ENCODE measurements at regions not wholly inside any gene's neighbourhood (a gene's known extent, or its start where the extent isn't known, plus 50 kb on each side); places are given as distances from the start of the nearest gene placed in this dataset.

DNA sequence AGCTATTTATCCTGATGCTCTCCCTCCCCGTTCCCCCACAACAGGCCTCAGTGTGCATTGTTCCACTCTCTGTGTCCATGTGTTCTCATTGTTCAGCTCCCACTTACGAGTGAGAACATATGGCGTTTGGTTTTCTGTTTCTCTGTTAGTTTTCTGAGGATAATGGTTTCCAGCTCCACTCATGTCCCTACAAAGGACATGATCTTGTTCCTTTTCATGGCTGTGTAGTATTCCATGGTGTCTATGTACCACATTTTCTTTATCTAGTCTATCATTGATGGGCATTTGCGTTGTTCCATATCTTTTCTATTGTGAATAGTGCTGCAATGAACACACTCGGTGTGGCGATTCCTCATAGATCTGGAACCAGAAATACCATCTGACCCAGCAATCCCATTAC, 225.9 kb upstream of the CDH4 start:
- Histone ChIP-seq H3K36me3 (ENCODE audit: control insufficient read depth, insufficient read depth, low read length) (no peaks in the 10 kb centered on the region), H3K9ac (ENCODE audit: low read depth, low read length) (no peak overlapping the region), H2BK5ac (ENCODE audit: low read depth, low read length, poor library complexity, severe bottlenecking) (no peak overlapping the region), H2BK15ac (ENCODE audit: low read depth, low read length) (no peak overlapping the region), H3K9me3 (ENCODE audit: control insufficient read depth, insufficient read depth, low read length) (peaks cover 11% of the 10 kb centered on the region; the same call in 1 of the 2 replicates), H4K8ac (ENCODE audit: low read depth in 2 of 2, low read length in 2 of 2) (no peak overlapping the region), H2AK9ac (replicated peaks; ENCODE audit: low read depth, low read length, poor library complexity) (no peak overlapping the region), H4K91ac (ENCODE audit: insufficient read depth, low read depth, low read length) (no peak overlapping the region), H3K27me3 (ENCODE audit: control insufficient read depth, insufficient read depth, low read length) (no peaks in the 10 kb centered on the region), H3K4me2 (ENCODE audit: low read depth, low read length) (no peak overlapping the region), H3K4me3 (ENCODE audit: insufficient read depth, low read depth, low read length) (no peak overlapping the region), H3K56ac (ENCODE audit: extremely low read depth, insufficient read depth, low read length) (no peak overlapping the region), H3K23ac (ENCODE audit: low read depth, low read length) (no peak overlapping the region), H2AK5ac (ENCODE audit: low read depth, low read length) (no peak overlapping the region), H3K18ac (ENCODE audit: low read depth, low read length) (no peak overlapping the region), H2BK20ac (ENCODE audit: low read depth, low read length) (no peak overlapping the region), H3K14ac (replicated peaks; ENCODE audit: low read depth, low read length) (no peak overlapping the region), H3K79me1 (ENCODE audit: low read depth in 1 of 2, low read length in 2 of 2) (no peaks in the 10 kb centered on the region), H4K5ac (ENCODE audit: low read depth, low read length) (no peak overlapping the region), H4K20me1 (ENCODE audit: insufficient read depth, low read length) (no peaks in the 10 kb centered on the region), H3K27ac (ENCODE audit: insufficient read depth, low read length) (no peak overlapping the region), H2BK120ac (ENCODE audit: low read depth, low read length) (no peak overlapping the region), H2AFZ (replicated peaks; ENCODE audit: low read length, poor library complexity) (no peak overlapping the region), H3K4me1 (ENCODE audit: control insufficient read depth, insufficient read depth, low read length) (no peaks in the 10 kb centered on the region), H3K9me1 (ENCODE audit: insufficient read depth, low read length) (no peaks in the 10 kb centered on the region), H3K4ac (ENCODE audit: low read depth, low read length) (no peak overlapping the region)
- POLR2A ChIA-PET (ENCODE audit: unreplicated experiment) = interaction anchor here (0.6 kb wide), 1 partner anchor 467 kb away, joined by 3 read pairs; no protein-coding TSS in a partner anchor
- dilution Hi-C loops (cut with HindIII; ENCODE audit: low sequenced_read_pairs, unreplicated experiment) (no loop called here), in situ Hi-C loops (cut with MboI; ENCODE audit: low sequenced_read_pairs) (no loop called here), intact Hi-C loops (cut with micrococcal nuclease) (no loop called here)
- TF ChIP-seq BHLHE40 (IDR thresholded peaks at IDR 0.05; ENCODE audit: low read depth, low read length) = no peak
- DNase-seq (no peak), ATAC-seq (ENCODE audit: low read depth) (no peak)
- WGBS, 2 experiments (ENCODE audit: extremely low coverage in 2 of 2, insufficient read length in 1 of 2) = no CpG with 5 or more reads among the region's 6 CpGs
- BruUV-seq (replicated peaks) = no TSS peak
- CTCF ChIA-PET = no interaction called here
